ENCODE measurements at regions not wholly inside any gene's neighbourhood (a gene's known extent, or its start where the extent isn't known, plus 50 kb on each side); places are given as distances from the start of the nearest gene placed in this dataset.

DNA sequence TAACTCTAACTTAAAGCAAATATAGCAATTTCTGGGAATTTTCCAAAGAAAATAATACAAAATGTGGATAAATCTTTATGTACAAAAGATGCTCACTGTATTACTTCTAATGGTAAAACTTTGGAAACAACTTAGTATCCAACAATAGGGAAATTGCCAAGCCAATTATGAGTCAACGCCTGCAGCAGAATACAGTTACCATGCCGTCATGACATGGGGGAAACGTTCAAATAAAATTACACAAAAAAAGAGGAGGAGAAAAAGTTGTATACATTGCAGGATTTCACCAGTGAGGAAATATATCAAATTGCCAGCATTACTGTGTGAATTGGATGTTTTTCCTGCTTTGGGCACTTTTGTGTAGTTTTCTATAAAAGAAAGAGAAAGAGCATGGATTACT lies 469.6 kb downstream of the SOX9 start:
- DNase-seq (ENCODE audit: low read depth in 2 of 2, low spot score in 1 of 2) = no peak

DNA sequence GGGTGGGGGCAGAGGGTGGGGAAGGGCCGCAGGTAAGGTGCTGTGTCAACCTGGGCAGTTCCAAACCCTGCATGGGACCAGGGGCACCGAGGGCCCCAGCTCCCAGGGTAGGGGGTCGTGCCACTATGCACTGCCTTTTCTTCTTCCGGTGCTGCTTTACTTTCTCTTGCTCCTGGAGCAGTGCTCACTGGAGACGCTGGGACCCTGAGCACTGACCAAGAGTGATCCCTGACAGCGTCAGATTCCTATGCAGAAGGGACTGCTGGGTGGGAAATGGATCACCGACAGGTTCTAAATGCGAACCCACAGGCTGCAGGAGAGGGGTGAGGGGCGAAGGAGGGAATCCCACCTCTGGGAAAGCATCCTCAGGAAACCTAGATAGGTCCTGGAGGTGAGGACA lies 470.1 kb downstream of the SOX9 start:
- DNase-seq (ENCODE audit: low read depth in 2 of 2, low spot score in 1 of 2) = no peak

DNA sequence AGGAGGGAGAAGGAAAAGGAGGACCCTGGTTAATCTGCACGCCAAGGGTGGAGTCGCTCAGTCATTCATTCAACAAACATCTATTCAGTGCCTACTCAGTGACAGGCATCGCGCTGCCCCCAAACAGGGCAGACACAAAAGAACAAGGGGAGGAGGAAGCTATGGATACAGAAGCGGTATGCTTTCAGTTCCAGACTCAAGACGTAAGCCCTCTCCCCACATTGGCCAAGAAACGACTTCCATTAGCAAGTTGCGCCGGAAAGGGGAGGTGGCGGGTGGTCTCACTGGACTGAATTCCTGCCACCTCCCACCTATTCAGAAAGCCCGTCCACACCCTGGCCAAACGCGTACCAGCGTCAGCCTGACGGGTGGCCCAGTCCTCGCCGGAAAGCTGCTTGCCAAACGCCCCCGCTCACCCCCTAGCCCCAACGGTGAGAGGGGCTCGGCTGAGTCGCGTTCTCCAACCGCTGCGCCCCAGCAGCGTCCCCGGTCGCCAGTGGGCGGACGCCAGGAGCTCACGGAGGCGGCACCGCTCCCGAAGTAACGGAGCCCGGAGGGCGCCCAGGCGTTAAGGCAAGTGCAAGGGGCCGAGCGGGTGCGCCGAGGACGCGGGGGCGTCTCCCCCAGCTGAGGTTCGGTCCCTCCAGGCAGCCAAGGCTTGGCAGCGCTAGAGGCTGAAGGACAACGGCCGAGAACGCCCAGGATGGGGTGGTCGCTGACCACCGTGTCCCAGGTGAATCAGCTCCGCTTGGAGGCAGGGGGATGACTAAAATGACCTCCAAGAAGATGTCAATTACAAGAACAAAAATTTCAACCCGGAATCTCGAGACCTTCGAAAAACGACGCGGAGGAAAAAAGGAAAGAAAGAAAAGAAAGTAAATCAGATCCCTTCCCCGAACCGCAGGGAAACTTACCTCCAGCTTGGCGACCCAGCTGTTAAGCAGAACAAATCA lies 470.7 kb downstream of the SOX9 start:
- DNase-seq (ENCODE audit: low read depth in 2 of 2, low spot score in 1 of 2) = no peak

DNA sequence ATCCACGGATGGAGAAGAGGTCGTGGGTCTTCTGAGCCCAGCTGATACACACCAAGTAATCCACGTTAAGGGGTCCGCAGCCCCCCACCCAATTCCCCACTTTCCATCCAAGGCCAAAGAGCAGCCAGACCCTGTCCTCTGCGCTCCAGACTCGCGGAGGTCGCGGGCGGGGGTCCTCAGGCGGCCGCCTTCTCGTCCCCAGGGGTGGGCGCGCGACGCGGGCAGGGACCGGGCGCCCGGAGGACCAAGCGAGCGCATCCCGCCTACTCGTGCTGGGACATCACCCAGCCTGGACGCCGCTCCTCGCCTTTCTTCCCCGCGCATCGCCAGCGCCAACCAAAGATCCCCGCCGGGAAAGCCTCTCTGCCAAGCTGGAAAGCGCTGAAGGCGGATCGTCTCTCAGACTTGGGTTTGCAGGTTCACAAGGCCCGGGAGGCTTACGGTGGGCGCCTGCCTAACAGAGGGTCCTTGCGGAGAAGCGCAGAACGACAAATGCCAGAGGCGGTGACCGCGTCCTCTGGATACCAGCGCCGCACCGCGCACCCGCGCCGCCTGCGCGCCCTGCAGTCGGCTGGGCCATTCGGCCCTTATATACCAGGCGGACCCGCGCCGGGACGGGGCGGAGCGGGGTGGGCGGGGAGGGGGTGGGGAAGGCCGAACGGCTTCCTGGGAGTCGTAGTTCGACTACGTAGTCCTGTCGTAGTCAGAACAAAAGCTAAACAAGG lies 471.6 kb downstream of the SOX9 start:
- no peak for DNase-seq (ENCODE audit: low read depth in 2 of 2, low spot score in 1 of 2)

DNA sequence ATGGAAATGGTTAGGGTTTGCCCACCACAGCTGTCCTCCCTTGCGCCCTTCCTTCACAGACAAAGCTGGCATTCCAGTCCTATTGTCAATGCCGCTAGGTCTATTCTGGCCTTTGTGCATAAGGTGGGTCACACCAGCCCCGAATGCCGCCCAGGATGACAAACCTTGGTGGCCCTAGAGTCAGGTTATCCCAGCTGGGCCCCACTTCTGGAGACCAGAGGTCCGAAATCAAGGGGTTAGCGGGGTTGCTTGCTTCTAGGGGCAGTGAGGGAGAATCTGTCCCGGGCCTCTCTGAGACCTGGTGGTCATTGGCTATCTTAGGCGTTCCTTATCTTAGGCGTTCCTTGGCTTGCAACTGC lies 472.1 kb downstream of the SOX9 start:
- DNase-seq (ENCODE audit: low read depth in 2 of 2, low spot score in 1 of 2) = no peak

DNA sequence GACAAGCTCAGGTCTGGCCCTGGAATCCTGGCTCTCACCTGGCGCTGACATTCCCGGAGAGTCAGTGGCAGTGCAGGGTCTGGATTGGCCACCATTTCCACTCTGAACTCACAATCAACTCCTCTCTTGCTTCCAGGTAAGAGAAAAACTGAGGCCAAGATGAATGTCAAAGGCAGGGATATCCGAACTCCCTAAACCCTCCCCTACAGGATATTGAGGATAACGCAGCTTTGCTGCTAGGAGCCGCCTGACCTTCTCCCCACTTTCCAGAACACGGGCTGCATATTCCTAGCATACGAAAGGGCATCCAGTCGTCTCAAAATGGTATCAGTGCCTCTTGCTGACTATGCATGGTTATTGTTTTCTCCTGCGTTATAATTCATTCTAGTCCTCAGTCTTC lies 473.4 kb downstream of the SOX9 start:
- DNase-seq (ENCODE audit: low read depth in 2 of 2, low spot score in 1 of 2) = no peak
